HG03558 (cell line): ENCODE measurements at regions not wholly inside any gene's neighbourhood (a gene's known extent, or its start where the extent isn't known, plus 50 kb on each side); places are given as distances from the start of the nearest gene placed in this dataset.
"Not testable (repeated sequence)": the region's sequence is repeated elsewhere in the genome, so short reads cannot be mapped to it uniquely, and the experiment has no call there.

Experiments used
- ATAC-seq: cut with Tn5 transposase; IDR thresholded peaks from one replicate; pipeline ENCODE4 v1.9.1; 2021; ENCODE audit warnings: moderate number of reproducible peaks; ENCODE audit not compliant: unreplicated experiment; ENCODE audit errors: extremely low read depth

- ATAC-seq: no peak
Observed at GRCh38 chr5:82905986-82906385, 171.2 kb downstream of the TMEM167A start.

GRCh38 chr5:82901281-82901888 is 175.8 kb downstream of the TMEM167A start:
- no peak for ATAC-seq

GRCh38 chr5:82894716-82895115 is 182.5 kb downstream of the TMEM167A start:
- no peak for ATAC-seq

GRCh38 chr5:82889088-82889487 is 188.1 kb downstream of the TMEM167A start:
- no peak for ATAC-seq

- no peak for ATAC-seq
Observed at GRCh38 chr5:82886911-82887310, 190.3 kb downstream of the TMEM167A start.

- ATAC-seq: peak; percentile 40
Observed at GRCh38 chr5:82885627-82886389, 191.4 kb downstream of the TMEM167A start.

- no peak for ATAC-seq
Observed at GRCh38 chr5:82884821-82885471, 192.2 kb downstream of the TMEM167A start.

- ATAC-seq: no peak
Observed at GRCh38 chr5:82882316-82882715, 194.9 kb downstream of the TMEM167A start.

- no peak for ATAC-seq
Observed at GRCh38 chr5:82881571-82882174, 195.5 kb downstream of the TMEM167A start.

- no peak for ATAC-seq
Observed at GRCh38 chr5:82879089-82879488, 198.1 kb downstream of the TMEM167A start.

- no peak for ATAC-seq
Observed at GRCh38 chr5:82873452-82873851, 203.7 kb downstream of the TMEM167A start.

GRCh38 chr5:82872321-82873288 is 204.6 kb downstream of the TMEM167A start:
- ATAC-seq: not testable (repeated sequence)

GRCh38 chr5:82865625-82866024 is 211.6 kb downstream of the TMEM167A start:
- no peak for ATAC-seq

- ATAC-seq: no peak
Observed at GRCh38 chr5:82863266-82863665, 213.9 kb downstream of the TMEM167A start.

GRCh38 chr5:82862711-82863110 is 214.5 kb downstream of the TMEM167A start:
- ATAC-seq: no peak

- no peak for ATAC-seq
Observed at GRCh38 chr5:82862261-82862660, 214.9 kb downstream of the TMEM167A start.

GRCh38 chr5:82861701-82862100 is 215.5 kb downstream of the TMEM167A start:
- no peak for ATAC-seq

- ATAC-seq: no peak
Observed at GRCh38 chr5:82859451-82860140, 217.6 kb downstream of the TMEM167A start.
